ENCODE measurements at regions not wholly inside any gene's neighbourhood (a gene's known extent, or its start where the extent isn't known, plus 50 kb on each side); places are given as distances from the start of the nearest gene placed in this dataset.
"Not testable (repeated sequence)": the region's sequence is repeated elsewhere in the genome, so short reads cannot be mapped to it uniquely, and the experiment has no call there.

- H3K4me3 ChIP-seq (ENCODE audit: low read depth, poor library complexity, severe bottlenecking) = no peak overlapping the region
- DNase-seq (ENCODE audit: low spot score in 2 of 2) = no peak
- 61 to 73% methylated on average over 1 of the region's 1 CpG for WGBS, 2 donors
- no peak for TF ChIP-seq POLR2A (IDR thresholded peaks at IDR 0.05)
- TF ChIP-seq, protein P1, sequence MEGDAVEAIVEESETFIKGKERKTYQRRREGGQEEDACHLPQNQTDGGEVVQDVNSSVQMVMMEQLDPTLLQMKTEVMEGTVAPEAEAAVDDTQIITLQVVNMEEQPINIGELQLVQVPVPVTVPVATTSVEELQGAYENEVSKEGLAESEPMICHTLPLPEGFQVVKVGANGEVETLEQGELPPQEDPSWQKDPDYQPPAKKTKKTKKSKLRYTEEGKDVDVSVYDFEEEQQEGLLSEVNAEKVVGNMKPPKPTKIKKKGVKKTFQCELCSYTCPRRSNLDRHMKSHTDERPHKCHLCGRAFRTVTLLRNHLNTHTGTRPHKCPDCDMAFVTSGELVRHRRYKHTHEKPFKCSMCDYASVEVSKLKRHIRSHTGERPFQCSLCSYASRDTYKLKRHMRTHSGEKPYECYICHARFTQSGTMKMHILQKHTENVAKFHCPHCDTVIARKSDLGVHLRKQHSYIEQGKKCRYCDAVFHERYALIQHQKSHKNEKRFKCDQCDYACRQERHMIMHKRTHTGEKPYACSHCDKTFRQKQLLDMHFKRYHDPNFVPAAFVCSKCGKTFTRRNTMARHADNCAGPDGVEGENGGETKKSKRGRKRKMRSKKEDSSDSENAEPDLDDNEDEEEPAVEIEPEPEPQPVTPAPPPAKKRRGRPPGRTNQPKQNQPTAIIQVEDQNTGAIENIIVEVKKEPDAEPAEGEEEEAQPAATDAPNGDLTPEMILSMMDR (IDR thresholded peaks at IDR 0.05) = no peak
- intact Hi-C loops (cut with DNase I; ENCODE audit: low total_unique reads) = no loop called here
Observed at GRCh38 chr17:70324031-70324430, 154.7 kb downstream of the KCNJ2 start.

- intact Hi-C loops (cut with DNase I; ENCODE audit: low total_unique reads) = no loop called here
- TF ChIP-seq POLR2A (IDR thresholded peaks at IDR 0.05) = no peak
- TF ChIP-seq, protein P1 (IDR thresholded peaks at IDR 0.05) = no peak
- no peak for DNase-seq (ENCODE audit: low spot score in 2 of 2)
- H3K4me3 ChIP-seq (ENCODE audit: low read depth, poor library complexity, severe bottlenecking) = no peak overlapping the region
- WGBS, 2 donors = 80 to 86% methylated on average over 1 of the region's 1 CpG
Observed at GRCh38 chr17:70327279-70327678, 157.9 kb downstream of the KCNJ2 start.

GRCh38 chr17:70327723-70328122 is 158.4 kb downstream of the KCNJ2 start:
- WGBS, 2 donors = 71 to 79% methylated on average over 10 of the region's 10 CpGs
- no peak for TF ChIP-seq POLR2A (IDR thresholded peaks at IDR 0.05)
- TF ChIP-seq, protein P1 (IDR thresholded peaks at IDR 0.05) = no peak
- H3K4me3 ChIP-seq (ENCODE audit: low read depth, poor library complexity, severe bottlenecking) = no peak overlapping the region
- DNase-seq (ENCODE audit: low spot score in 2 of 2) = no peak
- intact Hi-C loops (cut with DNase I; ENCODE audit: low total_unique reads) = no loop called here

DNA sequence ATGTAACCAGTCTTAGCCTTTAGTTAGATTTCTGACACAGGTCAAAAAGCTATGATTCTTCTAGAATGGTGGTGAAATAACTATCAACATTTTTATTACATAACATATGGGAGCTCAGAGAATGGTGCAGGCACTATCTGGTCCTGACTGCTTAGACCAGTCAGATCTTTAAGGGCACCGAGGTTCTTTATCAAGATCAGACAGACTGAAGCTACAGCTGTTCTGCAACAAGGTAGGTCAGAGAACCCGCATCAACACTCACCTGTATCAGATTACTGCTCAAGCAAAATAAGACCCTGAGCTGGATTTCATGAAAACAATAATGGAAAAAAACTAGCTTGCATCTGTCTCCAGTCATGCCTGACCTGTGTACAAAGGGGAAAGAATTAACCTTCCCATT is 160.4 kb downstream of the KCNJ2 start:
- H3K4me3 ChIP-seq (ENCODE audit: low read depth, poor library complexity, severe bottlenecking) = no peak overlapping the region
- WGBS, 2 donors = 66 to 76% methylated on average over 2 of the region's 2 CpGs
- TF ChIP-seq, protein P1 (IDR thresholded peaks at IDR 0.05) = no peak
- TF ChIP-seq POLR2A (IDR thresholded peaks at IDR 0.05) = no peak
- intact Hi-C loops (cut with DNase I; ENCODE audit: low total_unique reads) = no loop called here
- DNase-seq (ENCODE audit: low spot score in 2 of 2) = no peak

DNA sequence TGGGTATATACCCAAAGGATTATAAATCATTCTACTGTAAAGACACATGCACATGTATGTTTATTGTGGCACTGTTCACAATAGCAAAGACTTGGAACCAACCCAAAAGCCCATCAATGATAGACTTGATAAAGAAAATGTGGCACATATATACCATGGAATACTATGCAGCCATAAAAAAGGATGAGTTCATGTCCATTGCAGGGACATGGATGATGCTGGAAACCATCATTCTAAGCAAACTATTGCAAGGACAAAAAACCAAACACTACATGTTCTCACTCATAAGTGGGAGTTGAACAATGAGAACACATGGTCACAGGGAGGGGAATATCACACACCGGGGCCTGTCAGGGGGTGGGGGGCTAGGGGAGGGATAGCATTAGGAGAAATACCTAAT is 161.7 kb downstream of the KCNJ2 start:
- H3K4me3 ChIP-seq (ENCODE audit: low read depth, poor library complexity, severe bottlenecking); DNase-seq (ENCODE audit: low spot score in 2 of 2); intact Hi-C loops (cut with DNase I; ENCODE audit: low total_unique reads): not testable (repeated sequence)
- WGBS, 2 donors = 100% methylated on average over 1 of the region's 1 CpG

DNA sequence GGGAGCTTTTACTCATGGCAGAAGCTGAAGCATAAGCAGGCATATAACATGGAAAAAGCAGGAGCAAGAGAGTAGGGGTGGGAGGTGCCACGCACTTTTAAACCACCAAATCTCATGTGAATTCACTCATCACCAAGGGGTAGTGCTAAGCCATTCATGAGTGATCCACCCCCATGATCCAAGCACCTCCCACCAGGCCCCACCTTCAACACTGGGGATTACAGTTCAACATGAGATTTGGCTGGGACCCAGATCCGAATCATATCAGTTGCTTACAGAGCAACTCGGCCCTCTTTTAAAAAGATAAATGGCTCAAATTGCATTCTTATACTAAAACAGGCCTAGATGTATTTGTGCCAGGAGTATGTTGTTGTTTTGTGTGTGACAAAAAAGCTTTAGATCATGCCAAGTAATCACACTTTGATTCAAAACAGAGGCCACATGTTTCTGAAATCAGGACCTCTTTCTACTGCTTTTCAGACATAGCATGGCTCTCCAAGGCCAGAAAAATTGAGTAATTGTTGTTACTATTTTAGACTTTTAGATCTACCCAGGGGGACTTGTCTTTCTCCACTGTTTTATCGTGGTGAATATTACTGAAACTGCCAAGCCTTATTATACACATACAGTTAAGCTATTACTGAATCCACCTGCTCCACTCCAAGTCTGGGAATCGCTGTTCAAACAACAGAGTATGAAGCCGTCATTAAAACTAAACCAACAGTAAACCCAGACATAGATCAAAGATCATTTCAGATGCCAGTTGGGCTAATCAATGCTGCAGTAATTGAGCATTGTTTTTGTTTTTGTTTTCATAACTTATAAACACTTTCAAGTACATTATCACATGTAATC is 163.3 kb downstream of the KCNJ2 start:
- H3K4me3 ChIP-seq (ENCODE audit: low read depth, poor library complexity, severe bottlenecking) = no peak overlapping the region
- WGBS, 2 donors = 61 to 77% methylated on average over 6 of the region's 6 CpGs
- no peak for DNase-seq (ENCODE audit: low spot score in 2 of 2)
- TF ChIP-seq, protein P1 (IDR thresholded peaks at IDR 0.05) = no peak
- TF ChIP-seq POLR2A (IDR thresholded peaks at IDR 0.05) = no peak
- intact Hi-C loops (cut with DNase I; ENCODE audit: low total_unique reads) = no loop called here
